SJCRH30 (cell line): ENCODE measurements at regions not wholly inside any gene's neighbourhood (a gene's known extent, or its start where the extent isn't known, plus 50 kb on each side); places are given as distances from the start of the nearest gene placed in this dataset.
A peak's percentile ranks its signal among the peaks of the same experiment; 100 is the strongest.
"Not testable (repeated sequence)": the region's sequence is repeated elsewhere in the genome, so short reads cannot be mapped to it uniquely, and the experiment has no call there.

Experiments
- DNase-seq, 2 experiments: peaks; one replicate each; pipeline ENCODE4 v3.0.0-alpha.2; 2015 to 2020
- H3K27ac ChIP-seq: fragments of 250-450 bp; sonication (Bioruptor Pico); 2 replicates; pipeline ENCODE4 v1.5.1; 2020; ENCODE audit warnings: mild to moderate bottlenecking, moderate library complexity
- H3K27me3 ChIP-seq: fragments of 250-450 bp; sonication (Bioruptor Pico); 2 replicates; pipeline ENCODE4 v1.5.1; 2020; ENCODE audit warnings: mild to moderate bottlenecking, moderate library complexity
- H3K36me3 ChIP-seq: fragments of 250-450 bp; sonication (Bioruptor Pico); 2 replicates; pipeline ENCODE4 v1.5.1; 2020; ENCODE audit warnings: mild to moderate bottlenecking, moderate library complexity
- H3K4me1 ChIP-seq: fragments of 250-450 bp; sonication (Bioruptor Pico); 2 replicates; pipeline ENCODE4 v1.5.1; 2020; ENCODE audit warnings: mild to moderate bottlenecking, moderate library complexity
- H3K4me3 ChIP-seq: fragments of 250-450 bp; sonication (Bioruptor Pico); 2 replicates; pipeline ENCODE4 v1.5.1; 2020; ENCODE audit warnings: mild to moderate bottlenecking, moderate library complexity
- H3K9me3 ChIP-seq: fragments of 250-450 bp; sonication (Bioruptor Pico); replicated peaks from 2 replicates; pipeline ENCODE4 v1.5.1; 2020; ENCODE audit warnings: mild to moderate bottlenecking, moderate library complexity

DNA sequence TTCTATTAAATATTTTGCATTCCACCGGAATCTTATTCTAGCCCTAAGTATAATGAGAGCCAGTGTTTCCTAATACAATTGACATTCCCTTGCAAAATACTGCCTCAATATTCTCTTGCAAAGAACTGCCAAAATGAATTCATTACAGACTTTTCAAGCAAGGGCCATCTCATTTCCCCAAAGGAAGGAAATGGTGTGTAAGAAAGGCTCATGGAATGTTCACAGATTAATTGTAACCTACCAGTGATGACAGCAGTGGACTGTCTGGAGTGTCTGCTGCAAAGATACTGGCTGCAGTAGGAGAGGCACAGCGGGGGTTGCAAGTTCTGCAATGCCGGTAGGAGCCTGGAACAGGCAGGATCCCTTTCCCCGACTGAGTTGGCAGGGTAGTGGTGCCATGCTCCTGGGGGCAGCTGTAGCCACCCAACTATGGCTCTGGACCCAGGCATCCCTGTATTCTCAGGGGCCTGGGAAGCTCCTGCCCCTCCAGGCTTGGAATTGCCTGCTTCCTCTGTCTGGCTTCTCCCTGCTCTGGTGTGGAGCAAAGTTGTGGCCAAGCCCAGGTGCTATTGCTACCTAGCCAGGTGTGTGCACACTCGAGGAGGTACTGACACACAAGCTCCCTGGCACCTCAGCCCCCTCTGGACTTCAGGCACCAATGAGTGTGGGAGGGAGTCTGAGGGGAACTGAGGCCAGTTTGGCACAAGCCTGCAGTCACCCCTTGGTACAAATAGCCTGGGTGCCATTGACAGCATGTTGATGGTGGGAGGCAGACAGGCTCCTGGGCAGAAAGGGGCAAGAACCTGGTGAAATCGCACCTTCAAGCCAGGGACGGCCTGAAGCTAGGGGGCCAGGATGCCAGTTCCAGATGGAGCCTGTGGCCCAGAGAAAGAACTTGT lies 1371.0 kb downstream of the KCNT2 start:
- Histone ChIP-seq H3K4me3 (no peak overlapping the region), H3K27ac (no peak overlapping the region), H3K9me3 (no peaks in the 10 kb centered on the region), H3K4me1 (peaks cover 11% of the 10 kb centered on the region), H3K27me3 (no peaks in the 10 kb centered on the region), H3K36me3 (no peaks in the 10 kb centered on the region)
- no peak for DNase-seq

DNA sequence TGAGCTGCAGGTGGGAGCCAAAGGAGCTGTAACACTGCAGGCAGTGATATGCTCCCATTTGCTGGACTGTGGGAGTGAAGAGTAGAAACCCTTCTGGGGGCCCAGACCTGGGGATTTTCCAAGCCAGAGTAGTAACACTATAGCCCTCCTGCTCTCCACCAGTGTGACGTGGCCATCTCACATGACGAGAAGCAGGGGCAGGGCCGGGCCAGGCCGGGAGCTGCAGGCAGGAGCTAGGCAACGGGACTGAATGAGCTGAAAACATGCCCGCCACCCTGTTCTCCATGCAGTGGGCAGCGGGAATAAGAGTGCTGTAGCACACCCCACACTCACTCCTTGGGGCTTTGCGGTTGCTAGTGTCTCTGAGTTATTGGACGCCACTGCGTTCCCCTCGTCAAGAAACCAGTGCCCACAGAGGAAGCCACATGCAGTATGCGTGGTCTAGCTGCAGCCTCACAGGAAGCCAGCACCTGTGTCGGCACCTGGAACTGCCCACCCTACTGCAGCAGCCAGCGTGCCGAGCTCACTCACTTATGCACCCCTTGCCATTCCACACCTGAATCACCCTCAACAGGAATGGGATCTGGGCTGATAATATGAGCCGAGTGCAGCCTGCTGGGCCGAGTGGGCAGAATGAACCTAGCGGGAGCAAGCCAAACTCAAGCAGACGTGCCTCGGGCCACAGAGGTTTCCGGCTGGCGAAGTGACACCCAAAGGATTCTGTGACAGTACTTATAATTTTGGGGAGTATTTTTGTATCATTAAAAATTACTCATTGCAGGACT lies 1389.6 kb downstream of the KCNT2 start:
- Histone ChIP-seq H3K4me3 (no peak overlapping the region), H3K4me1 (no peaks in the 10 kb centered on the region), H3K36me3 (no peaks in the 10 kb centered on the region), H3K27ac (no peak overlapping the region), H3K9me3 (no peaks in the 10 kb centered on the region), H3K27me3 (no peaks in the 10 kb centered on the region)
- no peak for DNase-seq

DNA sequence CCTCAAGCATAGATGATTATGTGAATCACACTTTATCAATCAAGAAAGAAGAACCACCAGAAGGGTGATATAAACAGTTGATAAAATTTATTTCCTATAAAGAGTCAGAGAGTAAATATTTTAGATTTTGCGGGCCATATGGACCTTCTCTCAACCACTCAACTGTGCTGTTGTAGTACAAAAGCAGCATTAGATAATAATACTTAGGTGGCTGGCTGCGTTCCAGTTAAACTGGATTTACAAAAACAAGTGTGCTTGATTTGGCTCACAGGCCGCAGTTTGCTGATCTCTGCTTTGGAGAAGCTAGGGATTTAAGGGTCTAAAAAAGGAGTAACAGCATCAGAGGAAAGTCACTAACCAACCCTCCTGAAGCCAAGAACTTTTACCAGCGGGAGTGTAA lies 1406.0 kb downstream of the KCNT2 start:
- Histone ChIP-seq H3K36me3 (no peaks in the 10 kb centered on the region), H3K9me3 (no peaks in the 10 kb centered on the region), H3K27me3 (no peaks in the 10 kb centered on the region), H3K4me1 (no peaks in the 10 kb centered on the region), H3K4me3 (no peak overlapping the region), H3K27ac (no peak overlapping the region)
- DNase-seq = no peak

DNA sequence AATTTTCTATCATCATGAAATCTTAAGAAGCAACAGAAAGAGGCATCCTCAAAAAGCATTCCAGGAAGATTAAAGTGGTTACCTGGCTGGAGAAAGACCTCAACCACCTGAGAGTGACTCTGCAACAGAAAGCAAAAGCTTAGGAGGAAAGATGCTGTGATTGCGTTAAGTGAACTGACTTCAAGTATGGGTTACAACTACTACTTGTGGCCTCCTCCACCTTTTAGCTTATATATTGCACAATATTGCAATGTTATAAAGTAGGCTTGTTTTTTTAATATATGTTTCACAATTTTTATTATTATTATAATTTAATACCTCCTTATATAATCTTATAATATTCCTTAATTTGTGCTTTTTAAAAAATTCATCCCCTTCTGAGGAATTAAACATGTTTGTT lies 1407.5 kb downstream of the KCNT2 start:
- H3K9me3 ChIP-seq = no peaks in the 10 kb centered on the region
- no peak overlapping the region for H3K4me3 ChIP-seq
- no peaks in the 10 kb centered on the region for H3K4me1 ChIP-seq
- no peak overlapping the region for H3K27ac ChIP-seq
- no peaks in the 10 kb centered on the region for H3K27me3 ChIP-seq
- no peaks in the 10 kb centered on the region for H3K36me3 ChIP-seq
- DNase-seq = no peak

DNA sequence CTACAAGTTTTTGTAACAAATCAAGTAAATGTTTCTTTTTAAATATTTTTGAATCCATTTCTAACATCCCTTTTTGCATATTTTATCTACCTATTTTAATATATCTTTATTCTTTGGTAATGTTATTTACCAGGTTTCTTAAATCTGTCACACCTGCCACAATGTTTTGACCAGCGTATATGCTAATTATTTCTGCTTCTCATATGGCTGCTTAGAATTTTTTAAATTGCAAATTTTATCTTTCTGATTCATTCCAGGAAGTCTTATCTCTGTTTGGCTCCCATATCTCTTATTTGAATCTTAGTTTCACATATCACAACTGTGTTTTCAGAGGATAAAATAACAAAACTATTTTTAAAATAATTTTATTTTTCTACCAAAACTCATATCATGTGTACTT lies 1411.1 kb downstream of the KCNT2 start:
- no peak for DNase-seq
- no peak overlapping the region for H3K4me3 ChIP-seq
- H3K27ac ChIP-seq = no peak overlapping the region
- H3K9me3 ChIP-seq = no peaks in the 10 kb centered on the region
- H3K4me1 ChIP-seq = no peaks in the 10 kb centered on the region
- no peaks in the 10 kb centered on the region for H3K27me3 ChIP-seq
- no peaks in the 10 kb centered on the region for H3K36me3 ChIP-seq

DNA sequence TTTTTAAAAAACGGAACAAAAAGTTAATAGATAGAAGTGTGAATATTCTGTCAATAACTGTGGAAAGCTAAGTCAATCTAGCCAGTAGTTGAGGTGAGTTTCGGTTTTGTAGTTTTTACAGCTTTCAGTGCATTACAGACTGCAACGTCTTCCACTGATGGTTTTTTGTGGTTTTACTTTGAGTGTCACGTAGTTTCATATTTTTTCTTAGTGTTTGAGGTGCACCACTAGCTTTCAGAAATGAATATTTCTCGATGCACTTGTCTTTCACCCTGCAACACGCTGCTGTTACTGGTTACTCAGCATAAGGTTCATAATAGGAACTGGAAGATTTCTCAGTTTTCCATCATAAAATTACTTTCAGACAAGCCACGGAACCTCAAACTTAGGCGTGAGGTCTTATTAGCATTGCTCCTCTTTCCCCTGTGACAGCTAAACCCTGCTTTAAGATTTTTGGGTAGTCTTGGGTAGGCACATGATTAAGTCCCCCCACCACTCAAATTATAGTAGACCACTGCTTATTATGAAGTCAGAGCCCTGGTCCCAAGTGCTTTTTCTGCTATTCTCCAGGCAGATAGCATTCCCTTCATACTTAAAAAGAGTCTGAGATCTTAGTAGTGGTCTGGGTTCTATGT lies 1412.7 kb downstream of the KCNT2 start:
- no peak for DNase-seq
- no peak overlapping the region for H3K4me3 ChIP-seq
- H3K27ac ChIP-seq = no peak overlapping the region
- no peaks in the 10 kb centered on the region for H3K36me3 ChIP-seq
- no peaks in the 10 kb centered on the region for H3K9me3 ChIP-seq
- H3K4me1 ChIP-seq = no peaks in the 10 kb centered on the region
- H3K27me3 ChIP-seq = no peaks in the 10 kb centered on the region

DNA sequence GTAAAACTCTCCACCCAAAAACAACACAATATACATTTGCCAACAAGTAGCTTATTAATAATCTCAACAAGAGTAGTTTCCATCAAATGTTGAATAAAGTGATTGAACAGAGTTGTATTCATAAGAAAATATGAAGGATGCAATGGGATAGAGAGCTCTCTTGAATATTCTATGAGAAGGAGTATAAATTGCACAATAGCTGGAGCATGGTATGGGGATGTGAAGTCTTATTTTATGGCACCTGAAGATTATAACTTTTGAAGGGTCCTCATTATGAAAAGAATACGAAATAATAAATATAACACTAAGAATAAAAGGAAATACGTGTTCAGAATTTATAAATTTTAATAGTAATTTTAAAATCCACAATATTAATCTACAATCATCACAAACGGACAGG lies 1415.1 kb downstream of the KCNT2 start:
- Histone ChIP-seq H3K27me3 (no peaks in the 10 kb centered on the region), H3K4me3 (no peak overlapping the region), H3K4me1 (peaks cover 5% of the 10 kb centered on the region; the same call in 1 of the 2 replicates), H3K36me3 (no peaks in the 10 kb centered on the region), H3K27ac (no peak overlapping the region), H3K9me3 (no peaks in the 10 kb centered on the region)
- DNase-seq = no peak

DNA sequence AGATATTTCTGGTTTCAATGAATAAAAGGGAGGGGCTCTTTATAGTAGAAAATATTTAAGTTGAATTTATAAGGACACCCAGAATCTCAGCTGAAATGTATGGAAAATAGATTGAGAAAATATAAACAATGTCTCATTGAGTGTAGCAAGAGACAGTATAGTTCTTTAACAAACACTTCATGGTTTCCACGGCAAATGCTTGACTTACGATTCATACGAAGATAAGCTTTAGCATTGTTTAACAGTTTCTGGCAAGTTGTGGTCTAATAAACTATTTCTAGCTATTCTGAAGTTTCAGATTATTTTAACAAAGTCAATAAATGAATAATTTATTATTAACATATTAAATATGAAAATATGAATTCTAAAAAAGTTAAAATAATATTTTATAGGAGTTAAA lies 1419.4 kb downstream of the KCNT2 start:
- Histone ChIP-seq H3K27me3 (no peaks in the 10 kb centered on the region), H3K36me3 (no peaks in the 10 kb centered on the region), H3K4me3 (no peak overlapping the region), H3K27ac (no peak overlapping the region), H3K4me1 (peaks cover 5% of the 10 kb centered on the region; the same call in 1 of the 2 replicates), H3K9me3 (no peaks in the 10 kb centered on the region)
- peak in 1 of 2 experiments; percentile 10 for DNase-seq

DNA sequence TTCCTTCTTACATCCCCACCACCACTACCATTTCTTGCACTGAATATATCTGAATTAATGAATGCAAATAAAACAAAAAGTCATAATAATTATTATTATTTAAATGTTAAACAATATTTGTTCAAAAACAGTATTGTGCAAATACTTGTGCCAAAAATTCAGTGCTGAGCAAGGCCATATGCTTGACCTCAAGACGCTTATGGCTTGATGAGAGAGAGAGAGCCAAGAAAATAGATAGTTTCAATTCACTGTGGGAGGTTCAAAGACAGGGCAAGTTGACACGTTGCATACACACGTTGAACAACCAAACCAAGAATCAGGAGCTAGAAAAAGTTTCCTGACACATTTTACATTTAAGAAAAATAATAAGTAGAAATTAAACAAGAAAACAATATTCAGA lies 1421.7 kb downstream of the KCNT2 start:
- no peaks in the 10 kb centered on the region for H3K27me3 ChIP-seq
- H3K4me3 ChIP-seq = no peak overlapping the region
- peaks cover 5% of the 10 kb centered on the region; the same call in 1 of the 2 replicates for H3K4me1 ChIP-seq
- H3K27ac ChIP-seq = no peak overlapping the region
- no peaks in the 10 kb centered on the region for H3K36me3 ChIP-seq
- no peak for DNase-seq
- H3K9me3 ChIP-seq = no peaks in the 10 kb centered on the region

DNA sequence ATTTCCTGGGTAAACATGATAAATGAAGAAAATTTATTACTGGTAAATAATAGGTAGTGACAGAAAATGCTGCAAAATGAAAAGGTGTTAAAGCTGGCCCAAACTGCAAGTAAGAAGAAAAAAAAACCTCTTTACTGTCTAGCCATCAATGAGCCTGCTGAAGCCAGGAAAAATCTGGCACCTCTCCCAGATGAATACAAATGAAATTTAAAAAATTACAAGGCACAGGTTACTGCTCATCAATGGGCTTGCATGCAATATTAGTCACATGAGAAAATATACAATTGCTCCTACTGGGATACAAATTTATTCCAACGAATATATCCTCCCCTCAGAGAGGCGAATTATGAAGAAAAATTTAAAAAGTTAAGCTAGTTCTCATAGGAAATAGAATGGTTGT lies 1422.5 kb downstream of the KCNT2 start:
- Histone ChIP-seq H3K27ac (no peak overlapping the region), H3K36me3 (no peaks in the 10 kb centered on the region), H3K4me3 (no peak overlapping the region), H3K27me3 (no peaks in the 10 kb centered on the region), H3K9me3 (no peaks in the 10 kb centered on the region), H3K4me1 (peaks cover 5% of the 10 kb centered on the region; the same call in 1 of the 2 replicates)
- no peak for DNase-seq

DNA sequence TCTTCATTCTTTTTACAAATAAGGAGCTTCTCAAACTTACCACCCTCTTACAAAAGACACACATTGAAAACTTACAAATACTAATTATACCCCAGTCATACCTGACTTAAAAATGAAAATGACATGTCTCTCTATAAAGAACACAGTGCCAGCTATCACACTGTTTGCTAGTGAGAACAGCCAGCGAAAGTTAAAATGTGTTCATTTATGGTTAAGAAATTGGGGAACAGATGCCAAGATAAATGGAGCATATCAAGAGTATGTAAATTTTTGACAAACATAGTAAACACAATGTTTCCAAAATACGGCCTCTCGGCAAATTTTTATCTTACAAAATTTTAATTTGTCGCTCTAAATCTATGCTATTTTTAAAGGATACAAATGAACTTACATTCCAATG lies 1422.9 kb downstream of the KCNT2 start:
- no peaks in the 10 kb centered on the region for H3K27me3 ChIP-seq
- H3K4me3 ChIP-seq = no peak overlapping the region
- no peaks in the 10 kb centered on the region for H3K9me3 ChIP-seq
- DNase-seq = no peak
- H3K27ac ChIP-seq = no peak overlapping the region
- H3K36me3 ChIP-seq = no peaks in the 10 kb centered on the region
- H3K4me1 ChIP-seq = peaks cover 5% of the 10 kb centered on the region; the same call in 1 of the 2 replicates

DNA sequence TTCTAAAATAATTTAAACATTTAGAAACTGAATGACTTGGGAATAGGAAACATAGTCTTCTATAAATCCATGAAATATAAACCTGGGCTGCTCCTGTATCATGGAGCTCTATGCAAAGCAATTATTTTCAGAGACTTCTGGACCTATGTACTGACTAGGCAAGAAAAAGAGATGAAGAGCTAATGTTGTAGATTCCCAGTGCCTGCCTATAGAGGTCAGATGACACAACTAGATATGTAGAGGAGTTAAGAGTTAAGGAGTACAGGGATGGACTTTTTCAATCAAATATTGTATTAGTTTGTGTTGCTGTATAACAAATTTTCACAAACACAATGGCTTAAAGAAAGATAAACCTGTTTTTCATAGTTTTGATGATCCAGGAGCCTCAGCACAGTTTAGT lies 1434.5 kb downstream of the KCNT2 start:
- Histone ChIP-seq H3K9me3 (no peaks in the 10 kb centered on the region), H3K4me3 (no peak overlapping the region), H3K27me3 (no peaks in the 10 kb centered on the region), H3K27ac (no peak overlapping the region), H3K36me3 (no peaks in the 10 kb centered on the region), H3K4me1 (no peaks in the 10 kb centered on the region)
- DNase-seq = no peak

DNA sequence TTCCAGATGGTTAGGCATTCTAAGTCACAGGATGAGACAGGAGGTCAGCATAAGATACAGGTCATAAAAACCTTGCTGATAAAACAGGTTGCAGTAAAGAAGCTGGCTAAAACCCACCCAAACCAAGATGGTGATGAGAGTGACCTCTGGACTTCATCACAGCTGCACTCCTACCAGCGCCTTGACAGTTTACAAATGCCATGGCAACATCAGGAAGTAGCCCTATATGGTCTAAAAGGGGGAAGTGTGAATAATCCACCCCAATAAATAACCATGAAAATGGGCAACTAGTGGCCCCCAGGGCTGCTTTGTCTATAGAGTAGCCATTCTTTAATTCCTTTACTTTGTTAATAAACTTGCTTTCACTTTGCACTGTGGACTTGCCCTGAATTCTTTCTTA lies 1448.4 kb downstream of the KCNT2 start:
- not testable (repeated sequence) for H3K9me3 ChIP-seq, H3K4me1 ChIP-seq, H3K4me3 ChIP-seq, H3K27ac ChIP-seq, DNase-seq, H3K36me3 ChIP-seq, H3K27me3 ChIP-seq

DNA sequence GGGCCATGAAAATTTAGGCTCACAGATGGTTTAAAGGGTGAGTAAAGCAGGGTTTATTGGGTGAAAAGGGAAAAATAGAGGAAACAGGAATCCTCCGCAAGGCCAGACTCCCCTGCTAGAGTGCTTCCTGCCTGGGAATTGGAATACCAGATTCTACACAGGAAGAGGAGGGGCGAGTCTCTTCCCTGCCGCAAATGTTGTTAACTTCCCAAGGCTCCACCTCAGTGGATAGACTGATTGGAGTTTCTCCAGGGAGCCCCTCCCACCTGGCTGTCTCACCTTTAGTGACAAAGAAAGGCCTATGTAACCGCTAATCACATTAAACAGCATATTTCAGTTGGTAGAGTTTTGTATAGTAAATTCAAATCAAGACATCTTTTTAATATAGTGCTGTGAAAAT lies 1450.1 kb downstream of the KCNT2 start:
- no peak for DNase-seq
- Histone ChIP-seq H3K9me3 (no peaks in the 10 kb centered on the region), H3K27ac (no peak overlapping the region), H3K4me3 (no peak overlapping the region), H3K4me1 (no peaks in the 10 kb centered on the region), H3K27me3 (no peaks in the 10 kb centered on the region), H3K36me3 (no peaks in the 10 kb centered on the region)

DNA sequence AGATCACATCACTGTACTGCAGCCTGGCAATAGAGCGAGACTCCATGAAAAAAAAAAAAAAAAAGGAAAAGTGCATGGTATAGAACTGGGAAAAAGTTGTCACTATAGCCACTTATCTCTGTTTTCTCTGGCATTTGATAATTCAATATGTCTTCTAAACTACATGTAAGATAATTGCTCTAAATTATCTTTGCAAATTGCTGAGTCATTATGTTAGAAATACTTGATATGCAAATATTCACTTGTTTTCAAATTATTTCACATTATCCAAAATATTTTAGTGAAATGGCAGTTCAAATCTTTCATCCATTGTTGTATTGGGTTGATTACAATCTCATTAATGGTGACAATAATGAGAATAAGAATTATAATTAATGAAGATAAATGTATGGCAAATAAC lies 1455.1 kb downstream of the KCNT2 start:
- Histone ChIP-seq H3K4me3 (no peak overlapping the region), H3K36me3 (no peaks in the 10 kb centered on the region), H3K27ac (no peak overlapping the region), H3K9me3 (no peaks in the 10 kb centered on the region), H3K4me1 (no peaks in the 10 kb centered on the region), H3K27me3 (no peaks in the 10 kb centered on the region)
- DNase-seq = no peak
